ENCODE measurements at regions not wholly inside any gene's neighbourhood (a gene's known extent, or its start where the extent isn't known, plus 50 kb on each side); places are given as distances from the start of the nearest gene placed in this dataset.
A peak's percentile ranks its signal among the peaks of the same experiment; 100 is the strongest.

- TF ChIP-seq CTCF (conservative IDR thresholded peaks at IDR 0.05) = no peak
- Histone ChIP-seq H3K79me2 (ENCODE audit: insufficient read depth, low read length) (no peaks in the 10 kb centered on the region), H3K4me2 (ENCODE audit: insufficient read depth, insufficient read length, low read length) (no peak overlapping the region), H4K5ac (ENCODE audit: insufficient read length, low read depth, low read length) (no peak overlapping the region), H3K4me1 (ENCODE audit: insufficient read depth, low read length) (no peaks in the 10 kb centered on the region; the same call in 1 of the 2 replicates), H3K27ac (ENCODE audit: insufficient read length, low read depth, low read length) (no peak overlapping the region), H2BK12ac (ENCODE audit: insufficient read length, low read depth, low read length) (no peak overlapping the region), H3K4ac (ENCODE audit: low read depth, low read length) (no peak overlapping the region), H4K8ac (replicated peaks; ENCODE audit: insufficient read length, low read depth, low read length) (no peak overlapping the region), H2BK120ac (ENCODE audit: low read depth, low read length, poor library complexity, severe bottlenecking) (no peak overlapping the region), H3T11ph (ENCODE audit: low read length) (no peak overlapping the region), H4K91ac (ENCODE audit: insufficient read length, low read depth, low read length) (no peak overlapping the region), H3K23me2 (ENCODE audit: insufficient read length, low read depth, low read length, poor library complexity, severe bottlenecking) (no peaks in the 10 kb centered on the region), H3K23ac (ENCODE audit: insufficient read length, low read depth, low read length) (no peak overlapping the region), H2AK5ac (ENCODE audit: insufficient read length, low read length) (no peak overlapping the region), H3K79me1 (ENCODE audit: insufficient read depth, low read depth, low read length, poor library complexity, severe bottlenecking) (no peaks in the 10 kb centered on the region), H2BK20ac (ENCODE audit: low read depth, low read length, poor library complexity, severe bottlenecking) (no peak overlapping the region), H2BK5ac (ENCODE audit: insufficient read length, low read length) (no peak overlapping the region), H3K9ac (ENCODE audit: extremely low read depth, insufficient read length, low read length) (no peak overlapping the region), H3K56ac (ENCODE audit: insufficient read length, low read depth, low read length) (no peak overlapping the region), H4K20me1 (ENCODE audit: control insufficient read depth, insufficient read depth, insufficient read length) (no peaks in the 10 kb centered on the region), H3K9me3 (ENCODE audit: control insufficient read depth, low read depth, low read length) (peaks cover 8% of the 10 kb centered on the region), H3K27me3 (ENCODE audit: insufficient read depth, low read length) (no peaks in the 10 kb centered on the region), H3K18ac (ENCODE audit: insufficient read length, low read depth, low read length) (no peak overlapping the region), H2BK15ac (ENCODE audit: low read depth, low read length) (no peak overlapping the region), H3K14ac (ENCODE audit: insufficient read depth, low read length) (no peak overlapping the region), H2AFZ (ENCODE audit: low read length) (no peak overlapping the region)
- peak; percentile 8 for DNase-seq
- Mint-ChIP-seq H3K4me1 (peaks cover 18 to 19% of the 10 kb centered on the region in 2 experiments), H3K36me3 (ENCODE audit: insufficient read depth in 1 of 3, low read depth in 3 of 3) (peaks cover 13 to 41% (median 23%) of the 10 kb centered on the region in 3 experiments), H3K9me3 (peaks cover 38 to 46% of the 10 kb centered on the region in 2 experiments), H3K4me3 (no peak overlapping the region), H3K27me3 (ENCODE audit: low read depth) (no peaks in the 10 kb centered on the region; the same call in 1 of the 2 replicates), H3K27ac (no peak overlapping the region)
- WGBS (ENCODE audit: extremely low coverage, insufficient read length, low lambda C conversion rate) = no CpG with 5 or more reads among the region's 2 CpGs
Measured at GRCh38 chr2:897091-897490, 53.6 kb upstream of the SNTG2 start.

Measured in H9 (cell line).